Mesendoderm (in vitro differentiated cells): ENCODE measurements at regions not wholly inside any gene's neighbourhood (a gene's known extent, or its start where the extent isn't known, plus 50 kb on each side); places are given as distances from the start of the nearest gene placed in this dataset.
A peak's percentile ranks its signal among the peaks of the same experiment; 100 is the strongest.

Experiments used
- DNase-seq: peaks from one replicate; pipeline ENCODE4 v3.0.0; 2013
- H2AK5ac ChIP-seq: 2 replicates; pipeline ENCODE4 v1.6.1; 2013; ENCODE audit warnings: low read length, inconsistent platforms
- H2BK120ac ChIP-seq: 2 replicates; pipeline ENCODE4 v1.6.1; 2013; ENCODE audit warnings: low read depth, mild to moderate bottlenecking, low read length, moderate library complexity, mixed read lengths
- H2BK15ac ChIP-seq: replicated peaks from 2 replicates; pipeline ENCODE4 v1.6.1; 2013; ENCODE audit warnings: low read depth, mild to moderate bottlenecking, moderate library complexity
- H2BK5ac ChIP-seq: 2 replicates; pipeline ENCODE4 v1.6.1; 2013; ENCODE audit warnings: low read length, inconsistent platforms
- H3K18ac ChIP-seq: 2 replicates; pipeline ENCODE4 v1.6.1; 2013; ENCODE audit warnings: mild to moderate bottlenecking, low read length, mixed read lengths
- H3K23ac ChIP-seq: one replicate; pipeline ENCODE4 v1.6.1; 2013; ENCODE audit warnings: low read length
- H3K27ac ChIP-seq: 2 replicates; pipeline ENCODE4 v1.5.1; 2013; ENCODE audit warnings: low read depth, mild to moderate bottlenecking, inconsistent platforms, low read length, moderate library complexity
- H3K27me3 ChIP-seq: 2 replicates; pipeline ENCODE4 v1.6.1; 2013; ENCODE audit warnings: low read length, control low read depth, mild to moderate bottlenecking, inconsistent platforms; ENCODE audit not compliant: insufficient read depth, poor library complexity
- H3K36me3 ChIP-seq: 2 replicates; pipeline ENCODE4 v1.6.1; 2013; ENCODE audit warnings: low read length, inconsistent platforms; ENCODE audit not compliant: control insufficient read depth, insufficient read depth
- H3K4ac ChIP-seq: one replicate; pipeline ENCODE4 v1.6.1; 2013; ENCODE audit warnings: low read depth, mild to moderate bottlenecking, low read length, moderate library complexity
- H3K4me1 ChIP-seq: 2 replicates; pipeline ENCODE4 v1.6.1; 2013; ENCODE audit warnings: low read depth, low read length, inconsistent platforms; ENCODE audit not compliant: control insufficient read depth
- H3K4me2 ChIP-seq: 2 replicates; pipeline ENCODE4 v1.6.1; 2013; ENCODE audit warnings: low read length
- H3K4me3 ChIP-seq: 2 replicates; pipeline ENCODE4 v1.5.1; 2013; ENCODE audit warnings: mild to moderate bottlenecking, low read length
- H3K56ac ChIP-seq: one replicate; pipeline ENCODE4 v1.6.1; 2013; ENCODE audit warnings: low read length
- H3K79me1 ChIP-seq: 2 replicates; pipeline ENCODE4 v1.6.1; 2013; ENCODE audit warnings: low read length, inconsistent platforms
- H3K79me2 ChIP-seq: 2 replicates; pipeline ENCODE4 v1.6.1; 2013; ENCODE audit warnings: mild to moderate bottlenecking, low read length; ENCODE audit not compliant: control insufficient read depth, insufficient read depth
- H3K9ac ChIP-seq: 2 replicates; pipeline ENCODE4 v1.6.1; 2013; ENCODE audit warnings: low read length, inconsistent platforms
- H4K5ac ChIP-seq: one replicate; pipeline ENCODE4 v1.6.1; 2013; ENCODE audit warnings: low read length
- H4K8ac ChIP-seq: one replicate; pipeline ENCODE4 v1.6.1; 2013; ENCODE audit warnings: low read depth, mild to moderate bottlenecking, control low read depth, low read length, moderate library complexity
- WGBS: extraction: QIAGEN DNeasy Blood & Tissue Kit; methylation state at CpG from one replicate; pipeline ENCODE4 v1.1.7; 2013; ENCODE audit warnings: low lambda C conversion rate, missing lambda C conversion rate; ENCODE audit not compliant: insufficient coverage; ENCODE audit errors: extremely low coverage; 5-methylcytosine and 5-hydroxymethylcytosine counted together

- H4K5ac ChIP-seq, result no peak overlapping the region
- H4K8ac ChIP-seq, result no peak overlapping the region
- H3K4me2 ChIP-seq, result no peak overlapping the region
- no peaks in the 10 kb centered on the region for H3K27me3 ChIP-seq
- no peak overlapping the region for H3K4ac ChIP-seq
- no peak overlapping the region for H3K4me3 ChIP-seq
- DNase-seq, result peak; percentile 26
- H2AK5ac ChIP-seq, result no peak overlapping the region
- H3K36me3 ChIP-seq, result no peaks in the 10 kb centered on the region
- no CpG with 5 or more reads among the region's 5 CpGs for WGBS
- H3K79me1 ChIP-seq, result no peaks in the 10 kb centered on the region
- no peak overlapping the region for H2BK120ac ChIP-seq
- no peak overlapping the region for H3K18ac ChIP-seq
- H3K79me2 ChIP-seq, result no peaks in the 10 kb centered on the region
- H3K23ac ChIP-seq, result no peak overlapping the region
- H3K4me1 ChIP-seq, result no peaks in the 10 kb centered on the region
- H3K9ac ChIP-seq, result no peak overlapping the region
- no peak overlapping the region for H2BK15ac ChIP-seq
- H2BK5ac ChIP-seq, result no peak overlapping the region
- H3K56ac ChIP-seq, result no peak overlapping the region
- no peak overlapping the region for H3K27ac ChIP-seq
These were observed 194.5 kb upstream of the GAP43 start for GRCh38 chr3:115428841-115429240.

GRCh38 chr3:115436767-115437301, 186.5 kb upstream of the GAP43 start:
- peak; percentile 91 for DNase-seq
- Histone ChIP-seq H2BK15ac (no peak overlapping the region), H3K4me2 (no peak overlapping the region), H4K8ac (no peak overlapping the region), H3K27ac (no peak overlapping the region), H3K27me3 (no peaks in the 10 kb centered on the region), H2AK5ac (no peak overlapping the region), H3K9ac (no peak overlapping the region), H4K5ac (no peak overlapping the region), H3K18ac (no peak overlapping the region), H3K23ac (no peak overlapping the region), H3K79me1 (no peaks in the 10 kb centered on the region), H3K4me1 (no peaks in the 10 kb centered on the region), H3K36me3 (no peaks in the 10 kb centered on the region), H2BK5ac (no peak overlapping the region), H3K4ac (no peak overlapping the region), H3K79me2 (no peaks in the 10 kb centered on the region), H2BK120ac (no peak overlapping the region), H3K4me3 (no peak overlapping the region), H3K56ac (no peak overlapping the region)
- WGBS, result no CpG with 5 or more reads among the region's 5 CpGs

- H3K4me3 ChIP-seq, result no peak overlapping the region
- H3K18ac ChIP-seq, result no peak overlapping the region
- H2BK5ac ChIP-seq, result no peak overlapping the region
- no peak overlapping the region for H3K4ac ChIP-seq
- no peak overlapping the region for H3K9ac ChIP-seq
- no peak overlapping the region for H3K56ac ChIP-seq
- no peaks in the 10 kb centered on the region for H3K36me3 ChIP-seq
- H3K27me3 ChIP-seq, result no peaks in the 10 kb centered on the region
- no peak overlapping the region for H3K4me2 ChIP-seq
- WGBS, result no CpG with 5 or more reads among the region's 2 CpGs
- no peaks in the 10 kb centered on the region for H3K79me1 ChIP-seq
- no peak for DNase-seq
- H3K79me2 ChIP-seq, result no peaks in the 10 kb centered on the region
- no peak overlapping the region for H4K8ac ChIP-seq
- H3K23ac ChIP-seq, result no peak overlapping the region
- H3K27ac ChIP-seq, result no peak overlapping the region
- no peak overlapping the region for H2BK15ac ChIP-seq
- no peak overlapping the region for H4K5ac ChIP-seq
- H2BK120ac ChIP-seq, result no peak overlapping the region
- no peak overlapping the region for H2AK5ac ChIP-seq
- H3K4me1 ChIP-seq, result no peaks in the 10 kb centered on the region
These were observed 184.5 kb upstream of the GAP43 start for GRCh38 chr3:115438799-115439198.

- H4K8ac ChIP-seq, result no peak overlapping the region
- no peaks in the 10 kb centered on the region for H3K4me1 ChIP-seq
- H3K4ac ChIP-seq, result no peak overlapping the region
- no peaks in the 10 kb centered on the region for H3K79me2 ChIP-seq
- H2BK120ac ChIP-seq, result no peak overlapping the region
- no peak overlapping the region for H3K56ac ChIP-seq
- H2BK15ac ChIP-seq, result no peak overlapping the region
- no peak overlapping the region for H3K18ac ChIP-seq
- no peak overlapping the region for H3K9ac ChIP-seq
- H3K27ac ChIP-seq, result no peak overlapping the region
- H4K5ac ChIP-seq, result no peak overlapping the region
- WGBS, result no CpG with 5 or more reads among the region's 3 CpGs
- H3K4me3 ChIP-seq, result no peak overlapping the region
- no peak for DNase-seq
- no peaks in the 10 kb centered on the region for H3K36me3 ChIP-seq
- H2AK5ac ChIP-seq, result no peak overlapping the region
- H2BK5ac ChIP-seq, result no peak overlapping the region
- H3K27me3 ChIP-seq, result no peaks in the 10 kb centered on the region
- no peak overlapping the region for H3K23ac ChIP-seq
- no peaks in the 10 kb centered on the region for H3K79me1 ChIP-seq
- no peak overlapping the region for H3K4me2 ChIP-seq
These were observed 177.8 kb upstream of the GAP43 start for GRCh38 chr3:115445559-115445958.

GRCh38 chr3:115448851-115449250, 174.5 kb upstream of the GAP43 start:
- Histone ChIP-seq H2BK120ac (no peak overlapping the region), H4K5ac (no peak overlapping the region), H3K27me3 (no peaks in the 10 kb centered on the region), H3K4me3 (no peak overlapping the region), H3K4me1 (no peaks in the 10 kb centered on the region), H2BK15ac (no peak overlapping the region), H3K27ac (no peak overlapping the region), H2BK5ac (no peak overlapping the region), H3K9ac (no peak overlapping the region), H2AK5ac (no peak overlapping the region), H4K8ac (no peak overlapping the region), H3K4me2 (no peak overlapping the region), H3K23ac (no peak overlapping the region), H3K79me2 (no peaks in the 10 kb centered on the region), H3K18ac (no peak overlapping the region), H3K36me3 (no peaks in the 10 kb centered on the region), H3K79me1 (no peaks in the 10 kb centered on the region), H3K56ac (no peak overlapping the region), H3K4ac (no peak overlapping the region)
- WGBS, result no CpG with 5 or more reads among the region's 2 CpGs
- DNase-seq, result no peak

- H3K27me3 ChIP-seq, result no peaks in the 10 kb centered on the region
- H3K4me1 ChIP-seq, result no peaks in the 10 kb centered on the region
- H3K4me2 ChIP-seq, result no peak overlapping the region
- H3K27ac ChIP-seq, result no peak overlapping the region
- H2BK120ac ChIP-seq, result no peak overlapping the region
- no peak overlapping the region for H2BK5ac ChIP-seq
- H3K23ac ChIP-seq, result no peak overlapping the region
- H3K36me3 ChIP-seq, result no peaks in the 10 kb centered on the region
- WGBS, result no CpG with 5 or more reads among the region's 4 CpGs
- no peak overlapping the region for H2BK15ac ChIP-seq
- no peak overlapping the region for H3K56ac ChIP-seq
- H3K4me3 ChIP-seq, result no peak overlapping the region
- no peak overlapping the region for H3K18ac ChIP-seq
- H3K4ac ChIP-seq, result no peak overlapping the region
- H4K5ac ChIP-seq, result no peak overlapping the region
- H3K9ac ChIP-seq, result no peak overlapping the region
- DNase-seq, result no peak
- no peak overlapping the region for H2AK5ac ChIP-seq
- no peak overlapping the region for H4K8ac ChIP-seq
- H3K79me2 ChIP-seq, result no peaks in the 10 kb centered on the region
- no peaks in the 10 kb centered on the region for H3K79me1 ChIP-seq
These were observed 173.3 kb upstream of the GAP43 start for GRCh38 chr3:115450036-115450435.
